ENCODE measurements at regions not wholly inside any gene's neighbourhood (a gene's known extent, or its start where the extent isn't known, plus 50 kb on each side); places are given as distances from the start of the nearest gene placed in this dataset.

GRCh38 chr1:98478121-98478520 lies 183.4 kb upstream of the SNX7 start:
- DNase-seq = no peak

- DNase-seq = no peak
These were observed 188.6 kb upstream of the SNX7 start for GRCh38 chr1:98472878-98473277.

- DNase-seq = no peak
These were observed 189.9 kb upstream of the SNX7 start for GRCh38 chr1:98471633-98472032.

- peak; percentile 18 for DNase-seq
These were observed 193.3 kb upstream of the SNX7 start for GRCh38 chr1:98468111-98468717.

- no peak for DNase-seq
These were observed 193.9 kb upstream of the SNX7 start for GRCh38 chr1:98467586-98467985.

- DNase-seq = no peak
These were observed 194.4 kb upstream of the SNX7 start for GRCh38 chr1:98467122-98467521.

- no peak for DNase-seq
These were observed 199.6 kb upstream of the SNX7 start for GRCh38 chr1:98461873-98462385.

- DNase-seq = no peak
These were observed 201.4 kb upstream of the SNX7 start for GRCh38 chr1:98460136-98460535.

- no peak for DNase-seq
These were observed 202.0 kb upstream of the SNX7 start for GRCh38 chr1:98459486-98459870.

GRCh38 chr1:98458511-98459485 lies 202.7 kb upstream of the SNX7 start:
- DNase-seq = no peak

- no peak for DNase-seq
These were observed 204.3 kb upstream of the SNX7 start for GRCh38 chr1:98457248-98457647.

- no peak for DNase-seq
These were observed 206.9 kb upstream of the SNX7 start for GRCh38 chr1:98454666-98455065.

GRCh38 chr1:98453066-98453465 lies 208.5 kb upstream of the SNX7 start:
- DNase-seq = no peak

- no peak for DNase-seq
These were observed 209.4 kb upstream of the SNX7 start for GRCh38 chr1:98452162-98452561.

GRCh38 chr1:98441281-98441680 lies 220.2 kb upstream of the SNX7 start:
- no peak for DNase-seq

- DNase-seq = no peak
These were observed 222.1 kb upstream of the SNX7 start for GRCh38 chr1:98439471-98439870.

GRCh38 chr1:98437540-98437939 lies 224.0 kb upstream of the SNX7 start:
- DNase-seq = no peak

- no peak for DNase-seq
These were observed 224.5 kb upstream of the SNX7 start for GRCh38 chr1:98437011-98437410.

GRCh38 chr1:98429965-98430443 lies 231.5 kb upstream of the SNX7 start:
- peak; percentile 79 for DNase-seq

GRCh38 chr1:98428864-98429263 lies 232.7 kb upstream of the SNX7 start:
- DNase-seq = no peak

- no peak for DNase-seq
These were observed 233.9 kb upstream of the SNX7 start for GRCh38 chr1:98427664-98428063.

GRCh38 chr1:98426092-98426491 lies 235.4 kb upstream of the SNX7 start:
- DNase-seq = no peak

GRCh38 chr1:98422816-98423215 lies 238.7 kb upstream of the SNX7 start:
- DNase-seq = no peak

- DNase-seq = no peak
These were observed 240.5 kb upstream of the SNX7 start for GRCh38 chr1:98421085-98421435.

Data from DMS79 treated with DMSO at 0.1 percent for 48 hours (cell line).